Keratinocyte (primary cell): ENCODE measurements at regions not wholly inside any gene's neighbourhood (a gene's known extent, or its start where the extent isn't known, plus 50 kb on each side); places are given as distances from the start of the nearest gene placed in this dataset.

Experiments used
- DNase-seq: peaks from one replicate; pipeline ENCODE4 v3.0.0-alpha.2; 2011; ENCODE audit warnings: low read depth, missing footprints, low spot score
- FAIRE-seq: peaks from 2 replicates; lab custom pipeline; 2011; peaks lifted over from hg19 to GRCh38; lab: Jason Lieb, UNC
- H2AFZ ChIP-seq: 2 replicates; pipeline ENCODE4 v1.6.0; 2012; ENCODE audit warnings: low read length, control low read depth, inconsistent platforms; ENCODE audit not compliant: control insufficient read depth
- H3K27ac ChIP-seq: 2 replicates; pipeline ENCODE4 v1.5.1; 2011; ENCODE audit warnings: low read length; ENCODE audit not compliant: control insufficient read depth, insufficient read depth
- H3K27me3 ChIP-seq: 3 replicates; pipeline ENCODE4 v1.6.0; 2011; ENCODE audit warnings: low read length; ENCODE audit not compliant: control insufficient read depth, insufficient read depth; ENCODE audit errors: extremely low read depth
- H3K36me3 ChIP-seq, 2 experiments: 2 replicates in 1 of 2; 3 replicates in 1 of 2; pipeline ENCODE4 v1.5.1; 2011; ENCODE audit warnings: low read length in 2 of 2, mild to moderate bottlenecking in 1 of 2; ENCODE audit not compliant: control insufficient read depth in 2 of 2, insufficient read depth in 2 of 2; ENCODE audit errors: extremely low read depth in 1 of 2
- H3K4me1 ChIP-seq: 3 replicates; pipeline ENCODE4 v1.5.1; 2011; ENCODE audit warnings: low read length; ENCODE audit not compliant: control insufficient read depth, insufficient read depth; ENCODE audit errors: extremely low read depth
- H3K4me2 ChIP-seq: 3 replicates; pipeline ENCODE4 v1.6.0; 2011; ENCODE audit warnings: low read depth, low read length; ENCODE audit not compliant: control insufficient read depth, insufficient read depth; ENCODE audit errors: extremely low read depth
- H3K4me3 ChIP-seq, 3 experiments: fragments of 200-600 bp in 1 of 3; sonication (generic) in 1 of 3; 2 replicates in 2 of 3; 3 replicates in 1 of 3; pipeline ENCODE4 v1.5.1; 2011 to 2016; ENCODE audit warnings: low read length in 3 of 3, mild to moderate bottlenecking in 3 of 3, control low read depth in 2 of 3, inconsistent platforms in 1 of 3, low read depth in 1 of 3, mixed read lengths in 1 of 3, mixed run types in 1 of 3, moderate library complexity in 1 of 3; ENCODE audit not compliant: control insufficient read depth in 2 of 3, insufficient read depth in 2 of 3; ENCODE audit errors: extremely low read depth in 1 of 3
- H3K79me2 ChIP-seq: 2 replicates; pipeline ENCODE4 v1.6.0; 2012; ENCODE audit warnings: low read length; ENCODE audit not compliant: control insufficient read depth, insufficient read depth
- H3K9ac ChIP-seq: 3 replicates; pipeline ENCODE4 v1.6.0; 2011; ENCODE audit warnings: low read length; ENCODE audit not compliant: control insufficient read depth, insufficient read depth; ENCODE audit errors: extremely low read depth
- H3K9me1 ChIP-seq: 3 replicates; pipeline ENCODE4 v1.6.0; 2011; ENCODE audit warnings: low read length; ENCODE audit not compliant: control insufficient read depth, insufficient read depth; ENCODE audit errors: extremely low read depth
- H3K9me3 ChIP-seq: 2 replicates; pipeline ENCODE4 v1.5.1; 2012; ENCODE audit warnings: low read depth, low read length; ENCODE audit not compliant: control insufficient read depth
- H4K20me1 ChIP-seq: 3 replicates; pipeline ENCODE4 v1.6.0; 2011; ENCODE audit warnings: low read length; ENCODE audit not compliant: control insufficient read depth, insufficient read depth; ENCODE audit errors: extremely low read depth
- EZH2 ChIP-seq: IDR thresholded peaks from one replicate; pipeline ENCODE4 v1.6.1; 2012; ENCODE audit warnings: inconsistent platforms, mild to moderate bottlenecking, low read length, moderate library complexity
- dilution Hi-C: fragments of 300-500 bp; cut with MboI; formaldehyde crosslinking; loops from one replicate; pipeline ENCODE4 v1.7.0; 2020; ENCODE audit warnings: low sequenced_read_pairs; ENCODE audit not compliant: extremely low pct_ligation_motif_present
- TF ChIP-seq, protein P1 (sequence below), 3 experiments: IDR thresholded peaks in 1 of 3; conservative IDR thresholded peaks in 1 of 3; optimal IDR thresholded peaks in 1 of 3; 2 replicates in 2 of 3; 3 replicates in 1 of 3; pipeline versions ENCODE3 to v1.5.1; 2011; ENCODE audit warnings: low read length in 3 of 3, mild to moderate bottlenecking in 3 of 3, moderate library complexity in 2 of 3, control low read depth in 1 of 3, inconsistent platforms in 1 of 3; ENCODE audit not compliant: insufficient read depth in 2 of 3; ENCODE audit errors: extremely low read depth in 1 of 3

DNA sequence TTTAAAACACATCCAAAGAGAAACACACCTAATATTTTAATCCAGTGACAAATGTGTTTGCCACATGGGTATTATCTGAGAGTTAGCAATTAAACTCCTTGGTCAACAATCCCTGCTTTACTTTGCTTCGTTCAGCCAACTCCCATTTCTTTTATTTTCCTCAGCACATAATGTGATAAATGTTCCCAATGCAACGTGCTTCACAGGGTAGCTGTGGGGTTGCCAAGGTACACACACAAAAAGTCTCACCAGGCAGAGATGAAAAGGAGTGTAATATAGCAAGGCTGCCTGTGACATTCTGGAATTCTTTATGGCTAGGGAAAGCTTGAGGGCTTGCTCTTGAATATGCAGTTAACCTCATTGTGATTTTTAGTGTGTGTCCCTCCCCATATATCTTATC lies 208.0 kb upstream of the DIO2 start:
- no peak overlapping the region for H3K9ac ChIP-seq
- no peaks in the 10 kb centered on the region for H4K20me1 ChIP-seq
- no peaks in the 10 kb centered on the region for H3K9me3 ChIP-seq
- no peaks in the 10 kb centered on the region for H3K79me2 ChIP-seq
- H3K4me2 ChIP-seq = no peak overlapping the region
- no peak overlapping the region for H2AFZ ChIP-seq
- TF ChIP-seq, protein P1, sequence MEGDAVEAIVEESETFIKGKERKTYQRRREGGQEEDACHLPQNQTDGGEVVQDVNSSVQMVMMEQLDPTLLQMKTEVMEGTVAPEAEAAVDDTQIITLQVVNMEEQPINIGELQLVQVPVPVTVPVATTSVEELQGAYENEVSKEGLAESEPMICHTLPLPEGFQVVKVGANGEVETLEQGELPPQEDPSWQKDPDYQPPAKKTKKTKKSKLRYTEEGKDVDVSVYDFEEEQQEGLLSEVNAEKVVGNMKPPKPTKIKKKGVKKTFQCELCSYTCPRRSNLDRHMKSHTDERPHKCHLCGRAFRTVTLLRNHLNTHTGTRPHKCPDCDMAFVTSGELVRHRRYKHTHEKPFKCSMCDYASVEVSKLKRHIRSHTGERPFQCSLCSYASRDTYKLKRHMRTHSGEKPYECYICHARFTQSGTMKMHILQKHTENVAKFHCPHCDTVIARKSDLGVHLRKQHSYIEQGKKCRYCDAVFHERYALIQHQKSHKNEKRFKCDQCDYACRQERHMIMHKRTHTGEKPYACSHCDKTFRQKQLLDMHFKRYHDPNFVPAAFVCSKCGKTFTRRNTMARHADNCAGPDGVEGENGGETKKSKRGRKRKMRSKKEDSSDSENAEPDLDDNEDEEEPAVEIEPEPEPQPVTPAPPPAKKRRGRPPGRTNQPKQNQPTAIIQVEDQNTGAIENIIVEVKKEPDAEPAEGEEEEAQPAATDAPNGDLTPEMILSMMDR (optimal IDR thresholded peaks at IDR 0.05 in 1 of 3, IDR thresholded peaks at IDR 0.05 in 1 of 3, conservative IDR thresholded peaks at IDR 0.05 in 1 of 3; ENCODE audit: extremely low read depth in 1 of 3, insufficient read depth in 2 of 3, low read length in 3 of 3) = no peak
- no peak for TF ChIP-seq EZH2
- H3K27ac ChIP-seq = no peak overlapping the region
- FAIRE-seq (no peak), DNase-seq (no peak)
- H3K4me3 ChIP-seq = no peak overlapping the region
- H3K27me3 ChIP-seq = no peaks in the 10 kb centered on the region
- no peaks in the 10 kb centered on the region for H3K36me3 ChIP-seq
- H3K4me1 ChIP-seq = no peaks in the 10 kb centered on the region
- H3K9me1 ChIP-seq = no peaks in the 10 kb centered on the region
- dilution Hi-C loops = no loop called here

DNA sequence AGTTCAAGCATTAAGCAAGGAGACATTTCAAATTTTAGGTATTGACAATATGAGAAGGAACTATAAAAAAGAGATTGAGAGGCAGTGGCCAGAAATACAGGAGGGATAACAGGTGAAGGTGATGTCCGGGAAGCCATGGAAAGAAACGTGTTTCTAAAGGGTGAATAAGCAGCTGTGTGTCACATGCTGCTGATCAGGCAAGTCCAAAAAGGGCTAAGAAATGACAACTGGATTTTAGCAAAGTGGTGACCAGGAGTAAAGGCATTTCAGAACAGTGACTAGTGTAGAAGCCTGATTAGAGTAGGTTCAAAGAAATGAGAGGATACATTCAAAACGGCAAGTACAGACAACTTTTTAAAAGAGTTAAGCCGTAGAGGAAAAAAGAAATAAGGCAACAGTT lies 204.3 kb upstream of the DIO2 start:
- Histone ChIP-seq H3K9me3 (no peaks in the 10 kb centered on the region), H3K27me3 (no peaks in the 10 kb centered on the region), H3K9ac (no peak overlapping the region), H3K79me2 (no peaks in the 10 kb centered on the region), H3K9me1 (no peaks in the 10 kb centered on the region), H2AFZ (no peak overlapping the region), H4K20me1 (no peaks in the 10 kb centered on the region), H3K4me2 (no peak overlapping the region), H3K27ac (no peak overlapping the region), H3K36me3 (no peaks in the 10 kb centered on the region), H3K4me3 (no peak overlapping the region), H3K4me1 (no peaks in the 10 kb centered on the region)
- DNase-seq (no peak), FAIRE-seq (no peak)
- dilution Hi-C loops = no loop called here
- TF ChIP-seq, protein P1 (optimal IDR thresholded peaks at IDR 0.05 in 1 of 3, IDR thresholded peaks at IDR 0.05 in 1 of 3, conservative IDR thresholded peaks at IDR 0.05 in 1 of 3; ENCODE audit: extremely low read depth in 1 of 3, insufficient read depth in 2 of 3, low read length in 3 of 3) = no peak
- no peak for TF ChIP-seq EZH2
